Transverse colon (tissue), 4 donors: ENCODE measurements at regions not wholly inside any gene's neighbourhood (a gene's known extent, or its start where the extent isn't known, plus 50 kb on each side); places are given as distances from the start of the nearest gene placed in this dataset.

Experiments used
- CTCF ChIP-seq, 5 experiments: fragments of 200-600 bp in 3 of 5; fragments of 450-650 bp in 2 of 5; sonication (generic) in 3 of 5; IDR thresholded peaks; 1 replicate in 2 of 5; 2 replicates in 3 of 5; pipeline ENCODE4 v1.5.1; 2016 to 2017; ENCODE audit warnings: antibody characterized with exemption in 5 of 5, inconsistent platforms in 3 of 5, mild to moderate bottlenecking in 2 of 5, moderate library complexity in 1 of 5
- EP300 ChIP-seq: sonication (generic); formaldehyde crosslinking; IDR thresholded peaks from one replicate; pipeline ENCODE4 v1.6.1; 2017; ENCODE audit warnings: antibody characterized with exemption, low read depth
- POLR2A ChIP-seq: fragments of 450-650 bp; IDR thresholded peaks from one replicate; pipeline ENCODE4 v1.6.1; 2016; ENCODE audit warnings: antibody characterized with exemption, mild to moderate bottlenecking, moderate library complexity
- POLR2AphosphoS5 ChIP-seq, 3 donors: sonication (generic); formaldehyde crosslinking; IDR thresholded peaks; one replicate each; pipeline ENCODE4 v1.6.1; 2016; ENCODE audit warnings: antibody characterized with exemption in 3 of 3

DNA sequence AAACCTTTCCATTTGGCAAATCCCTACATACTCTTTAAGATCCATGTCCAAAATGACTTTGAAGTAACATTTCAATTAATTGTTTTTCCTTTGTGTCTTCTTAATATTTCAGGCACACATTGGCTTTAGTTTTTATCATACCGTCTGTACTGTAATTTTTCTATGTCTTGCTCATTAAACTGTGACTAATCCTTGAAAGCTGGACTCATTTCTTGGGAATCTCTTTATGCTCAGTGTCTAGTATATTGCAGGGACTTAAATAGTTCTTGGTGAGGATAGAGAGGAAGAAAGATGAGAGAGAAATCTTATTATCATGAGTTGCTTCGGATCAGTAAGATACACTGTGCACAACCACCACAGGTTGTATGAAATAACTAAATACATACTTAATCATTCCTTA, 448.3 kb upstream of the ST6GAL2 start:
- TF ChIP-seq CTCF (IDR thresholded peaks at IDR 0.05) (no peak), POLR2A (no peak), POLR2AphosphoS5 (IDR thresholded peaks at IDR 0.05) (no peak), EP300 (no peak)
